GM19467 (cell line): ENCODE measurements at regions not wholly inside any gene's neighbourhood (a gene's known extent, or its start where the extent isn't known, plus 50 kb on each side); places are given as distances from the start of the nearest gene placed in this dataset.

Experiments
- ATAC-seq: cut with Tn5 transposase; IDR thresholded peaks from one replicate; pipeline ENCODE4 v1.9.1; 2021; ENCODE audit warnings: mild to moderate bottlenecking, moderate library complexity; ENCODE audit not compliant: unreplicated experiment

DNA sequence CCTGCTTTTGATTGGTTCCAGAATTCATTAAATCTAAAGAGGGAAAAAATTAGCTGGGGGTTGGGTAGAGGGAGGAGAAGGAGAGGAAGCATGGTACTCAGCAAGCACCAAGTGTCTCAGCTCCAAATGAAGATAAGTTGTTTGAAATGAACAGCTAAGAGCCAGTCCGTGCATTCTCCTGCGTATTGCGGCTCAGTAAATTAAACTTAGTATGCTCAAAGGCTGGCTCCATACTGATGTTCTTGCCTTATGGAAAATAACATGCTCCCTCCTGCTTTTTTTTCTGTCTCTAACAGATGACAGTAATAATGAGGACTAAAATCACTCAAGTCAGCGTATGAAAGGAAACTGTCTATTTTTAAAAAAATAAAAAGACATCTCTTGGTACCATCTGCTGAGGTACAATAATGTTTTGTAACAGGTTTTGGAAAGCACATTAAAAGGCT is 161.0 kb downstream of the SPATA31D1 start:
- no peak for ATAC-seq

- ATAC-seq: no peak
Observed at GRCh38 chr9:82152181-82152580, 163.6 kb downstream of the SPATA31D1 start.

- no peak for ATAC-seq
Observed at GRCh38 chr9:82153032-82153431, 164.5 kb downstream of the SPATA31D1 start.

GRCh38 chr9:82154573-82154972 is 166.0 kb downstream of the SPATA31D1 start:
- ATAC-seq: no peak

- no peak for ATAC-seq
Observed at GRCh38 chr9:82161876-82162275, 173.3 kb downstream of the SPATA31D1 start.

GRCh38 chr9:82164159-82164558 is 175.6 kb downstream of the SPATA31D1 start:
- no peak for ATAC-seq

DNA sequence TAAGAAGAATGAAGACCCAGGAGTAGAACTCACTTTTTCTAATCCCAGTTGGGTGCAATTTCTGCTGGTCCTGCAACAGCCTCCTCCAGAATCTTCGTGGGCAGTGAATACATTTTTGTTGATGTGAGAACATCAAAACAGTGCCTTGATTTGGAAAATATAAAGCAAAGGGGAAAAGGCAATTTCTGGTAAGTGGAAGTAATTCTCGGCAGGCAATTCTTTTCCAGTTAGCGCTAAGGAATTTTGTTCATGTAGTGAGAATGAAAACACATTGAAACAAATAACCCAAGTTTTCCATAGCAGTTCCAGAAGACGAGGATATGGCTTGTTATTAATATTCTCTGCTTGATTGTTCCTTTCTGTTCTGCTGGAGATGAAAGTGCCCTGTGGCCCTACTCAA is 178.7 kb downstream of the SPATA31D1 start:
- ATAC-seq: no peak

DNA sequence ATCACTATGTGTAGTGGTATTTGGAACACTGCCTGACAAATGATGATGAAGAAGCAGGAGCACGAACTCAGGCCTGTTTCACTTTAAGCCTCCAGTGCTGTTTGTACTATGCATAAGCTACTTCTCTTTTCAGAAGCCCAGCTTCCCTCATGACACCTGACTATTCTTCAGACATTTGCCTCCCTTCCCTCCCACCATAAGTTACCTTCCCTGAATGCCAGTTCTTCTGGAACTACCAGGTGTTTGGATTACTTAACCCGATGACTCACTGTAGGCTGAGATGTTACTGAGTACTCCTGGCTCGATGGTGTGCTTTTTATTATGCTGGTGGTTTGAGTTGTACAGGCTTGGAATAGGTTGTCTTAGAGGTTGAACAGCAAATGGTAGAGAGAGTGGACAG is 180.0 kb downstream of the SPATA31D1 start:
- no peak for ATAC-seq

DNA sequence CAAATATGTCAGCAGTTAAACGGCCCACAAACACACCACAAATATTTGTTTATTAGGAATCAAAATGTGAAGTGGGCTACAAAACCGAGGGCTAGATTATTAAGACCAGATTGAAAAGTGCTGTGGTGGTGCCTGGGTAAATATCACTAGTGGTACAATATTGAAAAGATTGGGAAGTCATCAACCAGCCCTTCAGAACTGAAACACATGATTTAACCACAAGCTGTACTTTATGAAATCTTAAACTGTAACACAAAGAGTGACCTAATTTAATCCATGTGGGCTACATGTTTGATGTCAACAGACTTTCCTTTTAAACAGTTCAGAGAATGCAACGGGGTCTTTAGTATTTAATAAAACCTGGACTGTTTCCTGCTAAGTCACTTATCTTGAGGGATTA is 182.3 kb downstream of the SPATA31D1 start:
- ATAC-seq: no peak

- ATAC-seq: no peak
Observed at GRCh38 chr9:82171271-82171670, 182.7 kb downstream of the SPATA31D1 start.

- ATAC-seq: no peak
Observed at GRCh38 chr9:82180711-82181110, 192.1 kb downstream of the SPATA31D1 start.

GRCh38 chr9:82183181-82183860 is 194.7 kb downstream of the SPATA31D1 start:
- ATAC-seq: no peak

GRCh38 chr9:82184524-82184923 is 196.0 kb downstream of the SPATA31D1 start:
- no peak for ATAC-seq

DNA sequence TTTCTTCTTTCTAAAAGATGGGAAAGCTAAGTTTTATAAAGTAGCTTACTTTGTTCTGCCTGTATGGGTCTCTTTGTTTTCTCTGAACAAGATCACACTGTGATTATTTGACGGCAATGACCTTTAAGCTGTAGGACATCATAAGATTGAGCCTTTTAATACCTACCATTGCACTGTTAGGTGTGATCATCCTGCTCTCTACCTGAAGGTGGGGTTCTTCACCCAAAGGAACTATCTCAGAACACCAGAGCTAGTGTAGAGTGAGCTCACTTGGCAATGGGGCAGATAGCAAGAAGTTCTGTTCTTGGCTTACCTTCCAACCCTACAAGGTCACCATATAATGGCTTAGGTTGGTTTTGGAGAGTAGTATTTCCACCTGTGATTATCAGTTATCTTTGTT is 200.2 kb downstream of the SPATA31D1 start:
- no peak for ATAC-seq

GRCh38 chr9:82191082-82191770 is 202.7 kb downstream of the SPATA31D1 start:
- ATAC-seq: no peak

DNA sequence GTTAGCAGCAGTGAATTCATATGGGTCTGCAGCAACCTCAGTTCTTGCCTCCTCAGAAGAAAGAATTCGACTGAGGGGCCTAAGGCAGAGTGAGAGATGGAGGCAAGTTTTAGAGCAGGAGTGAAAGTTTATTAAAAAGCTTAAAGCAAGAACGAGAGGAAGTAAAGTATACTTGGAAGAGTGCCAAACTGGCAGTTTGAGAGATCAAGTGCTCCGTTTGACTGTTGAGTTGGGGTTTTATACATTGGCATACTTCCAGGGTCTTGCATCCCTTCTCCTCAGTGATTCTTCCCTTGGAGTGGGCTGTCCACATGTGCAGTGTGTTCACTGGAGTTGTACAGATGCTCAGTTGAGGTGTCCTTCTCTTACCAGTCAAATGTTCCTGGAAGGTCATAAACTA is 203.6 kb downstream of the SPATA31D1 start:
- ATAC-seq: no peak

- no peak for ATAC-seq
Observed at GRCh38 chr9:82196622-82197441, 208.3 kb downstream of the SPATA31D1 start.

DNA sequence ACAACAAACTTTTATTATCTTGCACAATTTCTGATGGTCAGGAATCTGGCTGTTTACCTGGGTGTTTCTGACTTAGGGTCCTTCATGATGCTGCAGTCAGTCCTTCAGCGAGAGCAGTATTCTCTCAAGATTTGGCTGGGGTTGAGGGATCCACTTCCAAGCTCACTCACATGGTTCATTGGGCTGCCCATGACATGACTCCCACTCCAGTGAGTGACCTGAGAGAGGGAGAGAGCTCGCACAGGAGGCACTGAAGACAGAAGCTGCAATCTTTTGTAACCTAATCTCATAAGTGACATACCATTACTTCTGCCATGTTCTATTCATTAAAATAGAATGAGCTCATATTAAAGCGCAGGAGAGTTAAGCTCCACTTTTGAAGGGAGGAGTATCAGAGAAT is 212.6 kb downstream of the SPATA31D1 start:
- ATAC-seq: no peak

DNA sequence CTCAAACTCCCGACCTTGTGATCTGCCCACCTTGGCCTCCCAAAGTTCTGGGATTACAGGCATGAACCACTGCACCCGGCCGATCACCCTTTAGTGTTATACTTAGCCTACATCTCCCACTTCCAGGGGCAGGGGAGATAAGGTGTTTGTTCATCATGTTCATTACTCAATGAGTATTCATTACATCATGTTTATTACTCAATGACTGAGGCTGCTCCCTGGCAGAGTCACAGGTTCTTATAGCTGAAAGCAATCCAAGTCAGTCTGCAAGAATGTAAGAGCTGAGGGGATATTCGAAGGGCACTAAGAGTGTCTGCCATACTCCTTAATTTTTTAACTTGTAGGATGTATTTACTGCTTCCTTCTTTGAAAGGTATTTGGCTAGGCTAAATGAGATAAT is 214.2 kb downstream of the SPATA31D1 start:
- no peak for ATAC-seq

DNA sequence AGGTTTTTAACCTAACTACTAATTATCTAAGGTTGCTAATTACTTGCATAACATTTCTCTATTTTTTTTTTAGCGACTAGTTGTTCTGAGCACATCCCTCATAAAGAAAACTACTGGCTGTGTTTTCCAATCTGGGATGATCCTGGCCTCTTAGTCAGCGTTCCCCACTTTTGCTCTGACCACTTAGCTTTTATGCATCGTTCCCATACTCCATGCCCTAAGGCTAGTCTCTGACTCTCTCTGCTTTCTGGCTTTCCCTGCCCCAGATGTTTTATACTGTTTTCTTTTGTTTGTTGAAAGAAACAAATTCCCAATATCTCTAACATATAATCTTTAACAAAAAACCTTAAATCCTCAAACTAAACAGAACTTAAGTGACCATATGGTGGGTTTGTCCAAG is 217.9 kb downstream of the SPATA31D1 start:
- no peak for ATAC-seq

GRCh38 chr9:82206946-82207345 is 218.4 kb downstream of the SPATA31D1 start:
- no peak for ATAC-seq
